ENCODE measurements at regions not wholly inside any gene's neighbourhood (a gene's known extent, or its start where the extent isn't known, plus 50 kb on each side); places are given as distances from the start of the nearest gene placed in this dataset.

- H3K36me3 Mint-ChIP-seq: no peaks in the 10 kb centered on the region
- H3K4me1 Mint-ChIP-seq (ENCODE audit: unreplicated experiment): peaks cover 13% of the 10 kb centered on the region
- no peak overlapping the region for H3K4me3 Mint-ChIP-seq
- H3K27ac Mint-ChIP-seq: no peak overlapping the region
- no peak for DNase-seq (ENCODE audit: extremely low spot score, unreplicated experiment)
- peaks cover 40% of the 10 kb centered on the region for H3K27me3 Mint-ChIP-seq
- no peak for TF ChIP-seq CTCF (conservative IDR thresholded peaks at IDR 0.05)
- H3K9me3 Mint-ChIP-seq: no peaks in the 10 kb centered on the region
Observed at GRCh38 chr11:33451364-33451763, 194.2 kb downstream of the HIPK3 start.

GRCh38 chr11:33449798-33450197, 192.6 kb downstream of the HIPK3 start:
- H3K36me3 Mint-ChIP-seq: no peaks in the 10 kb centered on the region
- H3K4me1 Mint-ChIP-seq (ENCODE audit: unreplicated experiment): peaks cover 7% of the 10 kb centered on the region
- H3K27ac Mint-ChIP-seq: no peak overlapping the region
- no peak overlapping the region for H3K4me3 Mint-ChIP-seq
- peaks cover 40% of the 10 kb centered on the region for H3K27me3 Mint-ChIP-seq
- H3K9me3 Mint-ChIP-seq: no peaks in the 10 kb centered on the region
- no peak for TF ChIP-seq CTCF (conservative IDR thresholded peaks at IDR 0.05)
- DNase-seq (ENCODE audit: extremely low spot score, unreplicated experiment): no peak

GRCh38 chr11:33448461-33449130, 191.4 kb downstream of the HIPK3 start:
- no peak for TF ChIP-seq CTCF (conservative IDR thresholded peaks at IDR 0.05)
- Mint-ChIP-seq H3K36me3 (no peaks in the 10 kb centered on the region), H3K27me3 (peaks cover 40% of the 10 kb centered on the region), H3K4me1 (ENCODE audit: unreplicated experiment) (no peaks in the 10 kb centered on the region), H3K9me3 (no peaks in the 10 kb centered on the region), H3K27ac (no peak overlapping the region), H3K4me3 (no peak overlapping the region)
- DNase-seq (ENCODE audit: extremely low spot score, unreplicated experiment): no peak

DNA sequence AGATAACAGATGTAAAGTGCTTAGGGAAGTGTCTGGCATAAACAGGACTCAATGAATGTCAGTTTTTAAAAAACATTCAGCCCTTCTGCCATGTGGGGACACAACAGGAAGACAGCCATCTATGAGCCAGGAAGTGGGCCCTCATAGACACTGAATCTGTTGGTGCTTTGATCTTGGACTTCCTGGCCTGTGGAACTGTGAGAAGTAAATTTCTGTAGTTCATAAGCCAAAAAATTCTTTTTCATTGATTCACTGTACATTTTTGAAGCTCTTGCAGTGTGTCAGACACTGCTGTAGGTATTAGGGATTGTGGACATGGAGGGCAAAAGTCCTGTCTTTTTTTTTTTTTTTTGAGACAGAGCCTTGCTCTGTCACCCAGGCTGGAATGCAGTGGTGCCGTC, 188.6 kb downstream of the HIPK3 start:
- Mint-ChIP-seq H3K27me3 (peaks cover 23% of the 10 kb centered on the region), H3K27ac (no peak overlapping the region), H3K4me1 (ENCODE audit: unreplicated experiment) (no peaks in the 10 kb centered on the region), H3K9me3 (no peaks in the 10 kb centered on the region), H3K4me3 (no peak overlapping the region), H3K36me3 (no peaks in the 10 kb centered on the region)
- TF ChIP-seq CTCF (conservative IDR thresholded peaks at IDR 0.05): no peak
- no peak for DNase-seq (ENCODE audit: extremely low spot score, unreplicated experiment)

DNA sequence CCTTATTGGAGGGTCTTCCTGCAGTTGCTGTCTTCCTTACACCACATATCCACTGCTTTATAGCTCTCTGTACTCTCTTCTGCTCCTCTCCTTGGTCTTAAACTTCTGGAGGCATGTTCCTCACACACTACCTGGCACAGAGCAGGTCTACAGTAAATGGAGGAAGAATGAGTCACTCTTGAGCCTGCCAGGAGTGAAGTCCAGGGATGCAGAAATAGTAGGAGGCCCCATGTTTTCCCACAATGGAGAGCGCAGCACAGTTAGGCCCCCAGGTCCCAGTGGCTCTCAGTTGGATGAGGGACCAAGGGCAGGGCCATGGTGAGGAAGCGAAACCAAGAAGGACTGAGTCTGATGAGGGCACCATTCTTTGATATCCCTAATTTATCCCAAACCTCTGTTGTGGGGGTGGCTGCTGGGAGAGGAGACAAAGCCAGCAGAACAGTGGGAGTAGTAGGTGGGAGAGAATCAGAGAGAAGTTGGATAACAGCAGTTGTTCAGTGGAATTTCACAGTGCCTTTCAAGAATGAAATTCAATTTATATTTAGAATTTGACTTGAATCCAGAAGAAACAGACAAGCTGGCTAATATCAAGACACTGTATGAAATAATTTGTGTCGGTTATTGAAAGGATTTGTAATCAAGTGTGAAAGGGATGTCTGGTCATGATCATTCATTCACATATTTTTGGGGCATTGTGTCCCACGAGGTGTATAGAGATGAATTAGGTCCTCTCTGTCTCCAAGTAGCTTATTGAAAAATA, 187.8 kb downstream of the HIPK3 start:
- no peak for DNase-seq (ENCODE audit: extremely low spot score, unreplicated experiment)
- peaks cover 21% of the 10 kb centered on the region for H3K27me3 Mint-ChIP-seq

More for the DNA sequence above, 187.8 kb downstream of the HIPK3 start:
- no peak for TF ChIP-seq CTCF (conservative IDR thresholded peaks at IDR 0.05)
- no peaks in the 10 kb centered on the region for H3K4me1 Mint-ChIP-seq (ENCODE audit: unreplicated experiment)
- no peaks in the 10 kb centered on the region for H3K36me3 Mint-ChIP-seq
- no peak overlapping the region for H3K4me3 Mint-ChIP-seq
- H3K27ac Mint-ChIP-seq: no peak overlapping the region
- H3K9me3 Mint-ChIP-seq: no peaks in the 10 kb centered on the region
